ENCODE measurements at regions not wholly inside any gene's neighbourhood (a gene's known extent, or its start where the extent isn't known, plus 50 kb on each side); places are given as distances from the start of the nearest gene placed in this dataset.
A peak's percentile ranks its signal among the peaks of the same experiment; 100 is the strongest.

GRCh38 chr4:189792924-189793618, 147.6 kb upstream of the FRG1 start:
- Histone ChIP-seq H3K79me2 (ENCODE audit: insufficient read depth, low read length) (no peaks in the 10 kb centered on the region), H3K36me3 (ENCODE audit: control insufficient read depth in 1 of 2, insufficient read depth in 2 of 2, low read length in 2 of 2) (no peaks in the 10 kb centered on the region), H3K4me1 (ENCODE audit: control insufficient read depth in 1 of 2, insufficient read depth in 2 of 2, low read length in 2 of 2) (no peaks in the 10 kb centered on the region), H3K27me3 (ENCODE audit: insufficient read depth, low read length) (peaks cover 14% of the 10 kb centered on the region; the same call in 1 of the 2 replicates), H3K9me2 (ENCODE audit: insufficient read depth) (no peaks in the 10 kb centered on the region), H3K27ac (ENCODE audit: low read depth, low read length) (no peak overlapping the region), H3K4me3 (replicated peaks in 1 of 2; ENCODE audit: low read depth in 1 of 2, low read length in 2 of 2) (no peak overlapping the region), H3K4me2 (ENCODE audit: low read length) (peak overlapping the region; percentile 31; the same call in 1 of the 2 replicates), H3K9me3 (ENCODE audit: control insufficient read depth in 1 of 2, insufficient read depth in 1 of 2, low read depth in 1 of 2, low read length in 2 of 2) (no peaks in the 10 kb centered on the region), H3K9ac (ENCODE audit: low read length) (no peak overlapping the region), H4K20me1 (ENCODE audit: insufficient read depth) (no peaks in the 10 kb centered on the region), H2AFZ (ENCODE audit: low read depth, low read length, poor library complexity, severe bottlenecking) (peak overlapping the region; percentile 27)
- CTCF ChIA-PET = interaction anchor here (0.8 to 1.8 kb wide), 5 partner anchors 23 to 1059 kb away, joined by 3 to 20 read pairs (median 3); no protein-coding TSS in a partner anchor
- POLR2A ChIA-PET = interaction anchor here (0.8 kb wide), 1 partner anchor 70 kb away, joined by 3 read pairs; no protein-coding TSS in a partner anchor
- peak; percentile 54 for DNase-seq (ENCODE audit: low read depth, low spot score)
- ATAC-seq = peak; percentile 97
- intact Hi-C loops (cut with micrococcal nuclease) = loop anchor here (1.0 to 2.0 kb wide), 3 partner anchors 70 to 357 kb away; no protein-coding TSS in a partner anchor
- BruUV-seq (replicated peaks) = no TSS peak
- RAD21 ChIA-PET (ENCODE audit: low non-redundant PET in 1 of 2, low total read pairs in 2 of 2, uncharacterized antibody in 2 of 2, unreplicated experiment in 2 of 2) = interaction anchor here in 1 of 2 experiments (0.6 kb wide), 1 partner anchor 1904 kb away, joined by 4 read pairs; no protein-coding TSS in a partner anchor
- TF ChIP-seq ZBTB33 (IDR thresholded peaks at IDR 0.05; ENCODE audit: extremely low read depth, insufficient replicate concordance, low read length) (no peak), POLR2A (IDR thresholded peaks at IDR 0.05; ENCODE audit: borderline replicate concordance, extremely low read depth, insufficient read depth, insufficient read length) (no peak), EZH2 (IDR thresholded peaks at IDR 0.05) (no peak), CEBPB (IDR thresholded peaks at IDR 0.05; ENCODE audit: low read depth) (no peak), TCF7L2 (IDR thresholded peaks at IDR 0.05; ENCODE audit: borderline replicate concordance, extremely low read depth, insufficient read depth, insufficient read length) (no peak), RAD21 (IDR thresholded peaks at IDR 0.05; ENCODE audit: low read depth) (peak; percentile 93), REST (IDR thresholded peaks at IDR 0.05; ENCODE audit: low read depth) (no peak), ZFX (IDR thresholded peaks at IDR 0.05) (no peak), SP1 (IDR thresholded peaks at IDR 0.05; ENCODE audit: low read depth) (no peak), EGR1 (IDR thresholded peaks at IDR 0.05; ENCODE audit: low read depth) (no peak), YY1 (IDR thresholded peaks at IDR 0.05; ENCODE audit: extremely low read depth, insufficient replicate concordance, low read depth, low read length) (peak; percentile 40), ZNF274 (IDR thresholded peaks at IDR 0.05; ENCODE audit: low read depth, low read length) (no peak), SRF (IDR thresholded peaks at IDR 0.05; ENCODE audit: low read depth) (no peak), POLR2AphosphoS5 (IDR thresholded peaks at IDR 0.05; ENCODE audit: low read depth, low read length) (no peak), CBX3 (IDR thresholded peaks at IDR 0.05; ENCODE audit: low read depth) (no peak), FOSL1 (IDR thresholded peaks at IDR 0.05; ENCODE audit: low read depth) (no peak), MAX (IDR thresholded peaks at IDR 0.05) (no peak), ATF3 (IDR thresholded peaks at IDR 0.05) (no peak), CTCF (IDR thresholded peaks at IDR 0.05 in 2 of 3, conservative IDR thresholded peaks at IDR 0.05 in 1 of 3; ENCODE audit: borderline replicate concordance in 1 of 3, insufficient read depth in 1 of 3, low read depth in 2 of 3, low read length in 2 of 3) (peak; percentile 67 to 93 (median 90))
